ENCODE measurements at regions not wholly inside any gene's neighbourhood (a gene's known extent, or its start where the extent isn't known, plus 50 kb on each side); places are given as distances from the start of the nearest gene placed in this dataset.

DNA sequence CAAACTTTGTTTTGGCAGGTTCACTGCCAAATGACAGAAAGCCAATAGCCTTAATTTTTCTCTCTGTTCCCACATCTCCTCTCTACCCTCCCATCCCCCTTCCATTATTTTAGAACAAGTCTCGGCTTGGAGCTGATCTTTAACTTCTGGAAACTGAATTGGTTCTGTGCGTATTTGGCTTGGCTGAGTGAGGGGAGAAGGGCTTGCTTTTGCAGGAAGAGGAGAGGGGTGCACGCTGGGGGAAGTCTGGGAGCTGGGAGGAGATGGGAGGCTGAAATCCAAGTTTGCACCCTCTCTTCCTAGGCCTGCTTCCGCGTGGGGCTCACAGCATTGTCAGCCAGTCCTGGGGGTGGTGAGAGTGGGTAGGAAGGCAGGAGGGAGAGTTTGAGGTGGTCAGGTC lies 176.1 kb upstream of the SPRED2 start:
- no peak for TF ChIP-seq CTCF (IDR thresholded peaks at IDR 0.05; ENCODE audit: insufficient read depth, low read length, poor library complexity, severe bottlenecking)
- no peak for TF ChIP-seq EZH2phosphoT487 (conservative IDR thresholded peaks at IDR 0.05; ENCODE audit: low read length)
